HepG2 (cell line): ENCODE measurements at regions not wholly inside any gene's neighbourhood (a gene's known extent, or its start where the extent isn't known, plus 50 kb on each side); places are given as distances from the start of the nearest gene placed in this dataset.

Source experiments
- ATAC-seq: fragments of 200-7000 bp; cut with Tn5 transposase; 3 replicates; pipeline ENCODE4 v1.9.1; 2020; ENCODE audit warnings: mild to moderate bottlenecking, moderate library complexity
- BruUV-seq: library from RNA; stranded (reverse); fragments of 400-500 nt; replicated peaks from 2 replicates; lab custom pipeline; 2021; lab: Mats Ljungman, UMichigan
- CTCF ChIA-PET: fragments of 300-600 bp; formaldehyde crosslinking; extraction: SDS; loops from one replicate; lab custom pipeline; 2021; ENCODE audit warnings: low total read pairs, inconsistent platforms, low intra/inter-chr PET ratio; lab: Yijun Ruan, JAX
- POLR2A ChIA-PET: fragments of 350-600 bp; sonication (Branson Sonifier 250); formaldehyde crosslinking; loops from one replicate; lab custom pipeline; 2020; ENCODE audit warnings: antibody characterized with exemption, inconsistent platforms; lab: Yijun Ruan, JAX
- DNase-seq: peaks from one replicate; pipeline ENCODE4 v3.0.0-alpha.2; 2015; ENCODE audit warnings: low spot score
- FAIRE-seq: peaks from 3 replicates; lab custom pipeline; 2011; peaks lifted over from hg19 to GRCh38; lab: Jason Lieb, UNC
- H2AFZ ChIP-seq: one replicate; pipeline ENCODE4 v1.6.1; 2011; ENCODE audit warnings: low read length, inconsistent platforms
- H3K27ac ChIP-seq: fragments of 300-600 bp; 3 replicates; pipeline ENCODE4 v1.8.0; 2011; ENCODE audit warnings: mixed run types, mild to moderate bottlenecking, mixed read lengths, low read length, inconsistent platforms; ENCODE audit not compliant: insufficient read depth; ENCODE audit errors: extremely low read length
- H3K27me3 ChIP-seq, 2 experiments: fragments of 200-600 bp in 1 of 2; 2 replicates in 1 of 2; 3 replicates in 1 of 2; pipeline versions ENCODE4 v1.6.0 to v1.8.0; 2011; ENCODE audit warnings: low read length in 2 of 2, mild to moderate bottlenecking in 2 of 2, moderate library complexity in 2 of 2, inconsistent platforms in 1 of 2; ENCODE audit not compliant: insufficient read depth in 2 of 2, control insufficient read depth in 1 of 2
- H3K36me3 ChIP-seq, 2 experiments: fragments of 200-600 bp in 1 of 2; replicated peaks in 1 of 2; 2 replicates in 1 of 2; 3 replicates in 1 of 2; pipeline versions ENCODE4 v1.5.1 to v1.8.0; 2011; ENCODE audit warnings: low read length in 2 of 2, inconsistent platforms in 1 of 2; ENCODE audit not compliant: insufficient read depth in 2 of 2, control insufficient read depth in 1 of 2
- H3K4me1 ChIP-seq: 2 replicates; pipeline ENCODE4 v1.5.1; 2012; ENCODE audit warnings: low read length, inconsistent platforms; ENCODE audit not compliant: insufficient read depth
- H3K4me2 ChIP-seq: 2 replicates; pipeline ENCODE4 v1.6.0; 2011; ENCODE audit warnings: low read depth, low read length, inconsistent platforms
- H3K4me3 ChIP-seq, 3 experiments: fragments of 200-600 bp in 1 of 3; sonication (generic), shearing (Covaris generic) in 1 of 3; replicated peaks in 1 of 3; 2 replicates each; pipeline ENCODE4 v1.5.1; 2011 to 2016; ENCODE audit warnings: low read length in 3 of 3, inconsistent platforms in 2 of 3, low read depth in 2 of 3, mild to moderate bottlenecking in 2 of 3, control low read depth in 1 of 3, mixed read lengths in 1 of 3; ENCODE audit not compliant: insufficient read depth in 1 of 3
- H3K79me2 ChIP-seq: one replicate; pipeline ENCODE4 v1.6.1; 2011; ENCODE audit warnings: low read length, inconsistent platforms; ENCODE audit not compliant: insufficient read depth
- H3K9ac ChIP-seq: 2 replicates; pipeline ENCODE4 v1.6.0; 2011; ENCODE audit warnings: mild to moderate bottlenecking, low read depth, low read length, inconsistent platforms; ENCODE audit not compliant: insufficient read depth
- H3K9me3 ChIP-seq: 2 replicates; pipeline ENCODE4 v1.5.1; 2012; ENCODE audit warnings: mild to moderate bottlenecking, low read length
- H4K20me1 ChIP-seq: 2 replicates; pipeline ENCODE4 v1.6.0; 2011; ENCODE audit warnings: inconsistent platforms, mild to moderate bottlenecking, low read length, moderate library complexity; ENCODE audit not compliant: insufficient read depth
- GATA4 ChIP-seq: sonication (generic); IDR thresholded peaks from 2 replicates; pipeline ENCODE4 v1.6.1; 2016; ENCODE audit warnings: antibody characterized with exemption, low read depth, borderline replicate concordance
- HBP1 ChIP-seq: IDR thresholded peaks from 2 replicates; pipeline ENCODE4 v1.6.1; 2016; ENCODE audit warnings: low read depth, control low read depth
- HOXA3 ChIP-seq: sonication (generic); formaldehyde crosslinking; IDR thresholded peaks from 2 replicates; pipeline ENCODE4 v1.5.0; 2020; ENCODE audit warnings: missing genetic modification reagents
- MEF2D ChIP-seq: sonication (generic); formaldehyde crosslinking; IDR thresholded peaks from 2 replicates; pipeline ENCODE4 v1.5.1; 2020; ENCODE audit warnings: mild to moderate bottlenecking, missing genetic modification reagents
- MZF1 ChIP-seq: sonication (generic); formaldehyde crosslinking; IDR thresholded peaks from 2 replicates; pipeline ENCODE4 v1.8.1; 2023; ENCODE audit warnings: mild to moderate bottlenecking, missing genetic modification reagents, borderline replicate concordance
- ONECUT2 ChIP-seq: sonication (generic); formaldehyde crosslinking; IDR thresholded peaks from 2 replicates; pipeline ENCODE4 v1.4.0; 2020; ENCODE audit warnings: missing genetic modification reagents
- POLR2A ChIP-seq, 2 experiments: IDR thresholded peaks; 2 replicates each; pipeline ENCODE4 v1.6.1; 2011; ENCODE audit warnings: low read depth in 2 of 2, low read length in 2 of 2, mild to moderate bottlenecking in 1 of 2, moderate library complexity in 1 of 2; ENCODE audit not compliant: insufficient read depth in 1 of 2
- POLR2AphosphoS2 ChIP-seq: IDR thresholded peaks from 2 replicates; pipeline ENCODE4 v1.6.1; 2011; ENCODE audit warnings: low read depth, low read length, improper control_type of control experiment
- PPARG ChIP-seq: conservative IDR thresholded peaks from 2 replicates; pipeline ENCODE4 v1.6.1; 2016; ENCODE audit warnings: missing biosample characterization, missing genetic modification reagents
- PRDM10 ChIP-seq: sonication (generic); formaldehyde crosslinking; IDR thresholded peaks from 2 replicates; pipeline ENCODE4 v1.4.0; 2020; ENCODE audit warnings: low read depth, missing genetic modification reagents
- SMAD3 ChIP-seq: sonication (generic); formaldehyde crosslinking; IDR thresholded peaks from 2 replicates; pipeline ENCODE4 v1.4.0; 2020; ENCODE audit warnings: missing genetic modification reagents
- SP5 ChIP-seq: IDR thresholded peaks from 2 replicates; pipeline ENCODE4 v1.6.1; 2016; ENCODE audit warnings: low read depth, borderline replicate concordance
- ZNF784 ChIP-seq: sonication (generic); formaldehyde crosslinking; IDR thresholded peaks from 2 replicates; pipeline ENCODE4 v1.5.1; 2020; ENCODE audit warnings: missing genetic modification reagents, mild to moderate bottlenecking, borderline replicate concordance
- ZNF878 ChIP-seq: sonication (generic); formaldehyde crosslinking; IDR thresholded peaks from 2 replicates; pipeline ENCODE4 v1.8.1; 2023; ENCODE audit warnings: mild to moderate bottlenecking, missing genetic modification reagents, moderate library complexity
- WGBS: methylation state at CpG from one replicate; pipeline ENCODE4 v1.1.6; 2017; ENCODE audit warnings: low lambda C conversion rate; 5-methylcytosine and 5-hydroxymethylcytosine counted together
- in situ Hi-C: cut with HindIII; loops from 2 replicates; pipeline ENCODE4 v1.10.0; 2017; ENCODE audit warnings: low pct_unique_long_range_greater_than_20kb; ENCODE audit not compliant: extremely low pct_ligation_motif_present
- intact Hi-C: fragments of 100-400 bp; cut with micrococcal nuclease; formaldehyde crosslinking; loops from one replicate; pipeline ENCODE4 v1.10.0; 2022; ENCODE audit not compliant: unreplicated experiment

GRCh38 chr9:74358959-74359358 lies 138.2 kb upstream of the RORB start:
- BruUV-seq, result no TSS peak
- in situ Hi-C loops (no loop called here), intact Hi-C loops (no loop called here)
- Histone ChIP-seq H3K36me3 (no peaks in the 10 kb centered on the region), H2AFZ (no peak overlapping the region), H3K79me2 (no peaks in the 10 kb centered on the region), H4K20me1 (no peaks in the 10 kb centered on the region), H3K27ac (no peak overlapping the region), H3K4me2 (no peak overlapping the region), H3K4me3 (no peak overlapping the region), H3K9ac (no peak overlapping the region), H3K27me3 (no peaks in the 10 kb centered on the region), H3K9me3 (no peaks in the 10 kb centered on the region), H3K4me1 (no peaks in the 10 kb centered on the region)
- DNase-seq (no peak), FAIRE-seq (no peak), ATAC-seq (no peak)
- ChIA-PET CTCF (no interaction called here), POLR2A (no interaction called here)
- WGBS, result 15% methylated on average over 4 of the region's 4 CpGs
- TF ChIP-seq PPARG (CRISPR knock-in tag) (no peak), SP5 (CRISPR knock-in tag) (no peak), ZNF784 (CRISPR knock-in tag) (no peak), ONECUT2 (CRISPR knock-in tag) (no peak), POLR2AphosphoS2 (no peak)

- H3K36me3 ChIP-seq, result no peaks in the 10 kb centered on the region
- intact Hi-C loops (no loop called here), in situ Hi-C loops (no loop called here)
- ATAC-seq, result no peak
- DNase-seq, result no peak
- H3K9me3 ChIP-seq, result no peaks in the 10 kb centered on the region
- no peak overlapping the region for H3K27ac ChIP-seq
- no peaks in the 10 kb centered on the region for H3K79me2 ChIP-seq
- ChIA-PET POLR2A (no interaction called here), CTCF (no interaction called here)
- no peaks in the 10 kb centered on the region for H4K20me1 ChIP-seq
- no peak overlapping the region for H3K4me3 ChIP-seq
- no peak for FAIRE-seq
- no peaks in the 10 kb centered on the region for H3K27me3 ChIP-seq
- 0% methylated on average over 1 of the region's 1 CpG for WGBS
- no peak overlapping the region for H3K9ac ChIP-seq
- no peak overlapping the region for H2AFZ ChIP-seq
- H3K4me1 ChIP-seq, result no peaks in the 10 kb centered on the region
- H3K4me2 ChIP-seq, result no peak overlapping the region
- BruUV-seq, result no TSS peak
- TF ChIP-seq MEF2D (CRISPR knock-in tag) (no peak), PRDM10 (no peak), ZNF878 (no peak), HBP1 (CRISPR knock-in tag) (no peak), SMAD3 (no peak), GATA4 (no peak), POLR2A (IDR thresholded peaks at IDR 0.05; ENCODE audit: insufficient read depth in 1 of 2, low read depth in 2 of 2, low read length in 2 of 2) (no peak), HOXA3 (CRISPR knock-in tag) (no peak), MZF1 (CRISPR knock-in tag) (no peak)
Measured at GRCh38 chr9:74361508-74361907, 135.6 kb upstream of the RORB start.
